H1 (cell line): ENCODE measurements at regions not wholly inside any gene's neighbourhood (a gene's known extent, or its start where the extent isn't known, plus 50 kb on each side); places are given as distances from the start of the nearest gene placed in this dataset.

Experiments
- CTCF ChIA-PET: fragments of 300-600 bp; sonication (Branson Sonifier 250); formaldehyde crosslinking; loops from one replicate; lab custom pipeline; 2021; ENCODE audit not compliant: partially characterized antibody; lab: Charles Lee
- POLR2A ChIA-PET: fragments of 300-600 bp; sonication (Branson Sonifier 250); formaldehyde crosslinking; loops from one replicate; lab custom pipeline; 2021; ENCODE audit warnings: inconsistent platforms; ENCODE audit not compliant: partially characterized antibody; lab: Charles Lee
- DNase-seq, 2 experiments: peaks; one replicate each; pipeline versions ENCODE4 v3.0.0 to v3.0.0-alpha.2; 2010 to 2022; ENCODE audit warnings: low spot score in 2 of 2, low read depth in 1 of 2, mixed read lengths in 1 of 2
- FAIRE-seq: peaks from 2 replicates; lab custom pipeline; 2011; peaks lifted over from hg19 to GRCh38; lab: Jason Lieb, UNC
- H2AFZ ChIP-seq: 2 replicates; pipeline ENCODE4 v1.8.1; 2012; ENCODE audit warnings: low read length, inconsistent platforms
- H2AK5ac ChIP-seq: 2 replicates; pipeline ENCODE4 v1.6.1; 2013; ENCODE audit warnings: low read depth, low read length
- H2BK120ac ChIP-seq: replicated peaks from 2 replicates; pipeline ENCODE3; 2013; ENCODE audit warnings: low read depth, low read length, inconsistent platforms
- H2BK12ac ChIP-seq: 2 replicates; pipeline ENCODE4 v1.6.1; 2013; ENCODE audit warnings: low read depth, low read length
- H2BK15ac ChIP-seq: 2 replicates; pipeline ENCODE4 v1.6.1; 2013; ENCODE audit warnings: low read length
- H2BK20ac ChIP-seq: 2 replicates; pipeline ENCODE4 v1.6.1; 2013; ENCODE audit warnings: low read length
- H2BK5ac ChIP-seq: 2 replicates; pipeline ENCODE4 v1.6.1; 2013; ENCODE audit warnings: low read depth, low read length
- H3K14ac ChIP-seq: 2 replicates; pipeline ENCODE4 v1.6.1; 2013; ENCODE audit warnings: inconsistent platforms; ENCODE audit not compliant: insufficient read length
- H3K18ac ChIP-seq: 2 replicates; pipeline ENCODE4 v1.6.1; 2013; ENCODE audit warnings: low read length; ENCODE audit errors: extremely low read depth
- H3K23ac ChIP-seq: 2 replicates; pipeline ENCODE4 v1.6.1; 2013; ENCODE audit warnings: inconsistent platforms; ENCODE audit not compliant: insufficient read length
- H3K23me2 ChIP-seq: 2 replicates; pipeline ENCODE4 v1.6.1; 2013; ENCODE audit warnings: low read depth, low read length
- H3K27ac ChIP-seq: 2 replicates; pipeline ENCODE4 v1.6.1; 2011; ENCODE audit warnings: low read depth, low read length, inconsistent platforms
- H3K27me3 ChIP-seq, 4 experiments: replicated peaks in 1 of 4; 1 replicate in 1 of 4; 2 replicates in 3 of 4; pipeline versions ENCODE4 v1.6.1 to v1.8.1; 2011 to 2013; ENCODE audit warnings: low read length in 3 of 4, mild to moderate bottlenecking in 3 of 4, inconsistent platforms in 2 of 4, mixed read lengths in 2 of 4, moderate library complexity in 1 of 4; ENCODE audit not compliant: control insufficient read depth in 3 of 4, insufficient read depth in 3 of 4; ENCODE audit errors: extremely low read depth in 1 of 4
- H3K36me3 ChIP-seq, 4 experiments: 2 replicates each; pipeline versions ENCODE4 v1.6.1 to v1.8.1; 2011 to 2013; ENCODE audit warnings: mild to moderate bottlenecking in 4 of 4, low read length in 3 of 4, moderate library complexity in 2 of 4, control low read depth in 1 of 4, inconsistent platforms in 1 of 4; ENCODE audit not compliant: insufficient read depth in 4 of 4, control insufficient read depth in 2 of 4
- H3K4ac ChIP-seq: replicated peaks from 2 replicates; pipeline ENCODE3; 2013; ENCODE audit warnings: low read length, low read depth, mixed read lengths, inconsistent platforms; ENCODE audit not compliant: insufficient read length
- H3K4me1 ChIP-seq, 4 experiments: replicated peaks in 1 of 4; 1 replicate in 1 of 4; 2 replicates in 3 of 4; pipeline versions ENCODE4 v1.6.1 to v1.8.1; 2011 to 2013; ENCODE audit warnings: low read length in 3 of 4, inconsistent platforms in 2 of 4, mixed read lengths in 1 of 4; ENCODE audit not compliant: insufficient read depth in 4 of 4, control insufficient read depth in 3 of 4
- H3K4me2 ChIP-seq, 2 experiments: 2 replicates each; pipeline versions ENCODE4 v1.6.1 to v1.8.1; 2011 to 2013; ENCODE audit warnings: low read depth in 2 of 2, low read length in 2 of 2, control low read depth in 1 of 2, inconsistent platforms in 1 of 2, mild to moderate bottlenecking in 1 of 2; ENCODE audit not compliant: insufficient read depth in 1 of 2
- H3K4me3 ChIP-seq, 4 experiments: fragments of 200-600, 300-600 bp in 1 of 4; sonication (generic), shearing (Covaris generic), sonication (Bioruptor Twin) in 1 of 4; 2 replicates each; pipeline versions ENCODE4 v1.5.1 to v1.8.1; 2011 to 2016; ENCODE audit warnings: low read length in 4 of 4, low read depth in 3 of 4, control low read depth in 2 of 4, inconsistent platforms in 2 of 4, mild to moderate bottlenecking in 2 of 4, mixed read lengths in 1 of 4, moderate library complexity in 1 of 4; ENCODE audit not compliant: insufficient read depth in 2 of 4; ENCODE audit errors: extremely low read depth in 1 of 4
- H3K56ac ChIP-seq: replicated peaks from 2 replicates; pipeline ENCODE3; 2013; ENCODE audit warnings: low read depth, mild to moderate bottlenecking, mixed read lengths, low read length, inconsistent platforms; ENCODE audit not compliant: insufficient read length
- H3K79me1 ChIP-seq: 2 replicates; pipeline ENCODE4 v1.6.1; 2013; ENCODE audit warnings: low read depth, low read length, control low read depth
- H3K79me2 ChIP-seq, 2 experiments: 2 replicates each; pipeline versions ENCODE4 v1.6.1 to v1.8.1; 2012 to 2013; ENCODE audit warnings: low read length in 2 of 2, mild to moderate bottlenecking in 2 of 2, inconsistent platforms in 1 of 2; ENCODE audit not compliant: insufficient read depth in 2 of 2, control insufficient read depth in 1 of 2
- H3K9ac ChIP-seq, 4 experiments: replicated peaks in 1 of 4; 1 replicate in 1 of 4; 2 replicates in 3 of 4; pipeline versions ENCODE4 v1.6.1 to v1.8.1; 2011 to 2013; ENCODE audit warnings: low read depth in 3 of 4, low read length in 3 of 4, control low read depth in 2 of 4, mild to moderate bottlenecking in 2 of 4, moderate library complexity in 2 of 4, inconsistent platforms in 1 of 4; ENCODE audit errors: extremely low read depth in 1 of 4
- H3K9me3 ChIP-seq, 2 experiments: 2 replicates each; pipeline versions ENCODE4 v1.6.1 to v1.8.1; 2012 to 2013; ENCODE audit warnings: mild to moderate bottlenecking in 2 of 2, moderate library complexity in 2 of 2, control low read depth in 1 of 2, inconsistent platforms in 1 of 2, low read depth in 1 of 2, low read length in 1 of 2, mixed read lengths in 1 of 2; ENCODE audit not compliant: insufficient read depth in 2 of 2
- H4K20me1 ChIP-seq, 2 experiments: replicated peaks in 1 of 2; 2 replicates each; pipeline versions ENCODE3 to v1.8.1; 2011 to 2013; ENCODE audit warnings: inconsistent platforms in 2 of 2, low read length in 2 of 2, mild to moderate bottlenecking in 1 of 2; ENCODE audit not compliant: insufficient read depth in 2 of 2, control insufficient read depth in 1 of 2
- H4K5ac ChIP-seq: 2 replicates; pipeline ENCODE4 v1.6.1; 2013; ENCODE audit warnings: low read length, low read depth, mixed read lengths, inconsistent platforms; ENCODE audit not compliant: insufficient read length
- H4K8ac ChIP-seq: 2 replicates; pipeline ENCODE4 v1.8.0; 2013; ENCODE audit warnings: mild to moderate bottlenecking, moderate library complexity, low read length, inconsistent platforms; ENCODE audit not compliant: insufficient read depth; ENCODE audit errors: extremely low read depth
- H4K91ac ChIP-seq: replicated peaks from 2 replicates; pipeline ENCODE3; 2013; ENCODE audit warnings: low read length, mixed read lengths, inconsistent platforms; ENCODE audit not compliant: insufficient read length
- ASH2L ChIP-seq: fragments of 200-600, 300-600 bp; sonication (generic); IDR thresholded peaks from one replicate; pipeline ENCODE4 v1.7.1; 2017; ENCODE audit warnings: low read length
- CEBPB ChIP-seq: IDR thresholded peaks from 2 replicates; pipeline ENCODE4 v1.6.1; 2012; ENCODE audit warnings: low read depth, low read length
- CHD2 ChIP-seq: IDR thresholded peaks from 2 replicates; pipeline ENCODE4 v1.6.1; 2012; ENCODE audit warnings: low read length, improper control_type of control experiment
- CREB1 ChIP-seq: IDR thresholded peaks from 2 replicates; pipeline ENCODE4 v1.6.1; 2012; ENCODE audit warnings: inconsistent platforms
- EP300 ChIP-seq, 2 experiments: IDR thresholded peaks; 1 replicate in 1 of 2; 2 replicates in 1 of 2; pipeline ENCODE4 v1.6.1; 2011 to 2012; ENCODE audit warnings: low read depth in 2 of 2, low read length in 2 of 2, mild to moderate bottlenecking in 2 of 2, borderline replicate concordance in 1 of 2, inconsistent platforms in 1 of 2, moderate library complexity in 1 of 2
- HDAC6 ChIP-seq: IDR thresholded peaks from one replicate; pipeline ENCODE4 v1.7.1; 2012; ENCODE audit warnings: low read depth, mild to moderate bottlenecking, inconsistent platforms, low read length, moderate library complexity
- JUND ChIP-seq: IDR thresholded peaks from 2 replicates; pipeline ENCODE4 v1.6.1; 2011; ENCODE audit warnings: mild to moderate bottlenecking, improper control_type of control experiment, low read length
- KDM4A ChIP-seq: IDR thresholded peaks from one replicate; pipeline ENCODE4 v1.7.1; 2012; ENCODE audit warnings: low read depth, mild to moderate bottlenecking, moderate library complexity, low read length, inconsistent platforms; ENCODE audit not compliant: severe bottlenecking
- POU5F1 ChIP-seq: IDR thresholded peaks from 2 replicates; pipeline ENCODE4 v1.6.1; 2011; ENCODE audit warnings: low read depth, mild to moderate bottlenecking, low read length, moderate library complexity
- RBBP5 ChIP-seq: IDR thresholded peaks from 2 replicates; pipeline ENCODE4 v1.7.1; 2012; ENCODE audit warnings: low read depth, mild to moderate bottlenecking, inconsistent platforms, low read length, moderate library complexity, borderline replicate concordance
- RXRA ChIP-seq: IDR thresholded peaks from 2 replicates; pipeline ENCODE4 v1.6.1; 2011; ENCODE audit warnings: low read depth, mild to moderate bottlenecking, low read length, moderate library complexity; ENCODE audit not compliant: insufficient read depth
- SP2 ChIP-seq: IDR thresholded peaks from 2 replicates; pipeline ENCODE4 v1.6.1; 2012; ENCODE audit warnings: mild to moderate bottlenecking, low read length, inconsistent platforms
- SP4 ChIP-seq: IDR thresholded peaks from 2 replicates; pipeline ENCODE4 v1.6.1; 2012; ENCODE audit warnings: low read length, inconsistent platforms
- TEAD4 ChIP-seq: IDR thresholded peaks from 2 replicates; pipeline ENCODE4 v1.6.1; 2012; ENCODE audit warnings: low read depth, low read length, inconsistent platforms, mixed read lengths
- ZNF274 ChIP-seq: IDR thresholded peaks from 2 replicates; pipeline ENCODE4 v1.7.0; 2012; ENCODE audit warnings: low read length, borderline replicate concordance; ENCODE audit errors: extremely low read depth
- WGBS, 2 experiments: shearing (Covaris generic) in 1 of 2; methylation state at CpG; one replicate each; pipeline versions ENCODE4 v1.1.6 to v1.1.7; 2013 to 2015; ENCODE audit warnings: low lambda C conversion rate in 2 of 2, mixed read lengths in 2 of 2, inconsistent platforms in 1 of 2, low coverage in 1 of 2, missing lambda C conversion rate in 1 of 2; ENCODE audit not compliant: insufficient replicate concordance in 2 of 2, insufficient coverage in 1 of 2, insufficient read length in 1 of 2; ENCODE audit errors: extremely low coverage in 1 of 2, missing lambda C conversion rate in 1 of 2; 5-methylcytosine and 5-hydroxymethylcytosine counted together

GRCh38 chr15:61319892-61320291, 90.8 kb upstream of the RORA start:
- Histone ChIP-seq H3K56ac (no peak overlapping the region), H4K5ac (no peak overlapping the region), H3K4me3 (no peak overlapping the region), H2BK15ac (no peak overlapping the region), H3K27me3 (no peaks in the 10 kb centered on the region; a peak in 1 of 7 replicates), H3K23me2 (no peaks in the 10 kb centered on the region), H4K8ac (no peak overlapping the region), H2BK5ac (no peak overlapping the region), H3K4me2 (no peak overlapping the region), H3K36me3 (no peaks in the 10 kb centered on the region; a peak in 1 of 8 replicates), H4K91ac (no peak overlapping the region), H2AFZ (no peak overlapping the region), H3K9ac (no peak overlapping the region), H3K79me2 (no peaks in the 10 kb centered on the region), H2AK5ac (no peak overlapping the region), H3K23ac (no peak overlapping the region), H3K18ac (no peak overlapping the region), H3K79me1 (no peaks in the 10 kb centered on the region), H3K27ac (no peak overlapping the region), H3K4me1 (no peaks in the 10 kb centered on the region), H2BK120ac (no peak overlapping the region), H3K14ac (no peak overlapping the region), H2BK12ac (no peak overlapping the region), H4K20me1 (no peaks in the 10 kb centered on the region)
- ChIA-PET POLR2A (no interaction called here), CTCF (no interaction called here)
- DNase-seq (no peak), FAIRE-seq (no peak)
- TF ChIP-seq SP4 = no peak
- TF ChIP-seq KDM4A = no peak
- TF ChIP-seq JUND = no peak
- no peak for TF ChIP-seq POU5F1
- no peak for TF ChIP-seq CEBPB
- no peak for TF ChIP-seq HDAC6
- TF ChIP-seq RXRA = no peak
- TF ChIP-seq RBBP5 = no peak
- TF ChIP-seq TEAD4 = no peak
- no peak for TF ChIP-seq EP300 (IDR thresholded peaks at IDR 0.05; ENCODE audit: borderline replicate concordance in 1 of 2, low read depth in 2 of 2, low read length in 2 of 2)
- no peak for TF ChIP-seq ASH2L
- TF ChIP-seq SP2 = no peak
- TF ChIP-seq ZNF274 = no peak
- no peak for TF ChIP-seq CREB1
- no peak for TF ChIP-seq CHD2
- TF ChIP-seq, all 59 proteins: peak for 0
- no peak overlapping the region for H3K4ac ChIP-seq
- WGBS, 2 experiments = 85% methylated on average over 2 of the region's 2 CpGs; no CpG with 5 or more reads in 1 of the 2 experiments
- H2BK20ac ChIP-seq = no peak overlapping the region
- H3K9me3 ChIP-seq = 0 out of 4 replicates have a peak, but pooled peaks cover 0 to 4% of the 10 kb centered on the region in 2 experiments
